H1 (cell line): ENCODE measurements at regions not wholly inside any gene's neighbourhood (a gene's known extent, or its start where the extent isn't known, plus 50 kb on each side); places are given as distances from the start of the nearest gene placed in this dataset.

ENCODE experiments used
- CTCF ChIA-PET: fragments of 300-600 bp; sonication (Branson Sonifier 250); formaldehyde crosslinking; loops from one replicate; lab custom pipeline; 2021; ENCODE audit not compliant: partially characterized antibody; lab: Charles Lee
- POLR2A ChIA-PET: fragments of 300-600 bp; sonication (Branson Sonifier 250); formaldehyde crosslinking; loops from one replicate; lab custom pipeline; 2021; ENCODE audit warnings: inconsistent platforms; ENCODE audit not compliant: partially characterized antibody; lab: Charles Lee
- DNase-seq, 2 experiments: peaks; one replicate each; pipeline versions ENCODE4 v3.0.0 to v3.0.0-alpha.2; 2010 to 2022; ENCODE audit warnings: low spot score in 2 of 2, low read depth in 1 of 2, mixed read lengths in 1 of 2
- FAIRE-seq: peaks from 2 replicates; lab custom pipeline; 2011; peaks lifted over from hg19 to GRCh38; lab: Jason Lieb, UNC
- H2AFZ ChIP-seq: 2 replicates; pipeline ENCODE4 v1.8.1; 2012; ENCODE audit warnings: low read length, inconsistent platforms
- H2AK5ac ChIP-seq: 2 replicates; pipeline ENCODE4 v1.6.1; 2013; ENCODE audit warnings: low read depth, low read length
- H2BK120ac ChIP-seq: replicated peaks from 2 replicates; pipeline ENCODE3; 2013; ENCODE audit warnings: low read depth, low read length, inconsistent platforms
- H2BK12ac ChIP-seq: 2 replicates; pipeline ENCODE4 v1.6.1; 2013; ENCODE audit warnings: low read depth, low read length
- H2BK15ac ChIP-seq: 2 replicates; pipeline ENCODE4 v1.6.1; 2013; ENCODE audit warnings: low read length
- H2BK20ac ChIP-seq: 2 replicates; pipeline ENCODE4 v1.6.1; 2013; ENCODE audit warnings: low read length
- H2BK5ac ChIP-seq: 2 replicates; pipeline ENCODE4 v1.6.1; 2013; ENCODE audit warnings: low read depth, low read length
- H3K14ac ChIP-seq: 2 replicates; pipeline ENCODE4 v1.6.1; 2013; ENCODE audit warnings: inconsistent platforms; ENCODE audit not compliant: insufficient read length
- H3K18ac ChIP-seq: 2 replicates; pipeline ENCODE4 v1.6.1; 2013; ENCODE audit warnings: low read length; ENCODE audit errors: extremely low read depth
- H3K23ac ChIP-seq: 2 replicates; pipeline ENCODE4 v1.6.1; 2013; ENCODE audit warnings: inconsistent platforms; ENCODE audit not compliant: insufficient read length
- H3K23me2 ChIP-seq: 2 replicates; pipeline ENCODE4 v1.6.1; 2013; ENCODE audit warnings: low read depth, low read length
- H3K27ac ChIP-seq: 2 replicates; pipeline ENCODE4 v1.6.1; 2011; ENCODE audit warnings: low read depth, low read length, inconsistent platforms
- H3K27me3 ChIP-seq, 4 experiments: replicated peaks in 1 of 4; 1 replicate in 1 of 4; 2 replicates in 3 of 4; pipeline versions ENCODE4 v1.6.1 to v1.8.1; 2011 to 2013; ENCODE audit warnings: low read length in 3 of 4, mild to moderate bottlenecking in 3 of 4, inconsistent platforms in 2 of 4, mixed read lengths in 2 of 4, moderate library complexity in 1 of 4; ENCODE audit not compliant: control insufficient read depth in 3 of 4, insufficient read depth in 3 of 4; ENCODE audit errors: extremely low read depth in 1 of 4
- H3K36me3 ChIP-seq, 4 experiments: 2 replicates each; pipeline versions ENCODE4 v1.6.1 to v1.8.1; 2011 to 2013; ENCODE audit warnings: mild to moderate bottlenecking in 4 of 4, low read length in 3 of 4, moderate library complexity in 2 of 4, control low read depth in 1 of 4, inconsistent platforms in 1 of 4; ENCODE audit not compliant: insufficient read depth in 4 of 4, control insufficient read depth in 2 of 4
- H3K4ac ChIP-seq: replicated peaks from 2 replicates; pipeline ENCODE3; 2013; ENCODE audit warnings: low read length, low read depth, mixed read lengths, inconsistent platforms; ENCODE audit not compliant: insufficient read length
- H3K4me1 ChIP-seq, 4 experiments: replicated peaks in 1 of 4; 1 replicate in 1 of 4; 2 replicates in 3 of 4; pipeline versions ENCODE4 v1.6.1 to v1.8.1; 2011 to 2013; ENCODE audit warnings: low read length in 3 of 4, inconsistent platforms in 2 of 4, mixed read lengths in 1 of 4; ENCODE audit not compliant: insufficient read depth in 4 of 4, control insufficient read depth in 3 of 4
- H3K4me2 ChIP-seq, 2 experiments: 2 replicates each; pipeline versions ENCODE4 v1.6.1 to v1.8.1; 2011 to 2013; ENCODE audit warnings: low read depth in 2 of 2, low read length in 2 of 2, control low read depth in 1 of 2, inconsistent platforms in 1 of 2, mild to moderate bottlenecking in 1 of 2; ENCODE audit not compliant: insufficient read depth in 1 of 2
- H3K4me3 ChIP-seq, 4 experiments: fragments of 200-600, 300-600 bp in 1 of 4; sonication (generic), shearing (Covaris generic), sonication (Bioruptor Twin) in 1 of 4; 2 replicates each; pipeline versions ENCODE4 v1.5.1 to v1.8.1; 2011 to 2016; ENCODE audit warnings: low read length in 4 of 4, low read depth in 3 of 4, control low read depth in 2 of 4, inconsistent platforms in 2 of 4, mild to moderate bottlenecking in 2 of 4, mixed read lengths in 1 of 4, moderate library complexity in 1 of 4; ENCODE audit not compliant: insufficient read depth in 2 of 4; ENCODE audit errors: extremely low read depth in 1 of 4
- H3K56ac ChIP-seq: replicated peaks from 2 replicates; pipeline ENCODE3; 2013; ENCODE audit warnings: low read depth, mild to moderate bottlenecking, mixed read lengths, low read length, inconsistent platforms; ENCODE audit not compliant: insufficient read length
- H3K79me1 ChIP-seq: 2 replicates; pipeline ENCODE4 v1.6.1; 2013; ENCODE audit warnings: low read depth, low read length, control low read depth
- H3K79me2 ChIP-seq, 2 experiments: 2 replicates each; pipeline versions ENCODE4 v1.6.1 to v1.8.1; 2012 to 2013; ENCODE audit warnings: low read length in 2 of 2, mild to moderate bottlenecking in 2 of 2, inconsistent platforms in 1 of 2; ENCODE audit not compliant: insufficient read depth in 2 of 2, control insufficient read depth in 1 of 2
- H3K9ac ChIP-seq, 4 experiments: replicated peaks in 1 of 4; 1 replicate in 1 of 4; 2 replicates in 3 of 4; pipeline versions ENCODE4 v1.6.1 to v1.8.1; 2011 to 2013; ENCODE audit warnings: low read depth in 3 of 4, low read length in 3 of 4, control low read depth in 2 of 4, mild to moderate bottlenecking in 2 of 4, moderate library complexity in 2 of 4, inconsistent platforms in 1 of 4; ENCODE audit errors: extremely low read depth in 1 of 4
- H3K9me3 ChIP-seq, 2 experiments: 2 replicates each; pipeline versions ENCODE4 v1.6.1 to v1.8.1; 2012 to 2013; ENCODE audit warnings: mild to moderate bottlenecking in 2 of 2, moderate library complexity in 2 of 2, control low read depth in 1 of 2, inconsistent platforms in 1 of 2, low read depth in 1 of 2, low read length in 1 of 2, mixed read lengths in 1 of 2; ENCODE audit not compliant: insufficient read depth in 2 of 2
- H4K20me1 ChIP-seq, 2 experiments: replicated peaks in 1 of 2; 2 replicates each; pipeline versions ENCODE3 to v1.8.1; 2011 to 2013; ENCODE audit warnings: inconsistent platforms in 2 of 2, low read length in 2 of 2, mild to moderate bottlenecking in 1 of 2; ENCODE audit not compliant: insufficient read depth in 2 of 2, control insufficient read depth in 1 of 2
- H4K5ac ChIP-seq: 2 replicates; pipeline ENCODE4 v1.6.1; 2013; ENCODE audit warnings: low read length, low read depth, mixed read lengths, inconsistent platforms; ENCODE audit not compliant: insufficient read length
- H4K8ac ChIP-seq: 2 replicates; pipeline ENCODE4 v1.8.0; 2013; ENCODE audit warnings: mild to moderate bottlenecking, moderate library complexity, low read length, inconsistent platforms; ENCODE audit not compliant: insufficient read depth; ENCODE audit errors: extremely low read depth
- H4K91ac ChIP-seq: replicated peaks from 2 replicates; pipeline ENCODE3; 2013; ENCODE audit warnings: low read length, mixed read lengths, inconsistent platforms; ENCODE audit not compliant: insufficient read length
- BCL11A ChIP-seq, 2 experiments: IDR thresholded peaks; one replicate each; pipeline ENCODE4 v1.6.1; 2011; ENCODE audit warnings: low read depth in 2 of 2, low read length in 2 of 2, mild to moderate bottlenecking in 2 of 2
- CREB1 ChIP-seq: IDR thresholded peaks from 2 replicates; pipeline ENCODE4 v1.6.1; 2012; ENCODE audit warnings: inconsistent platforms
- SRF ChIP-seq: IDR thresholded peaks from 2 replicates; pipeline ENCODE4 v1.6.1; 2011; ENCODE audit warnings: mild to moderate bottlenecking, low read depth, low read length, moderate library complexity
- YY1 ChIP-seq: IDR thresholded peaks from 2 replicates; pipeline ENCODE4 v1.6.1; 2011; ENCODE audit warnings: low read depth, mild to moderate bottlenecking, low read length
- WGBS, 2 experiments: shearing (Covaris generic) in 1 of 2; methylation state at CpG; one replicate each; pipeline versions ENCODE4 v1.1.6 to v1.1.7; 2013 to 2015; ENCODE audit warnings: low lambda C conversion rate in 2 of 2, mixed read lengths in 2 of 2, inconsistent platforms in 1 of 2, low coverage in 1 of 2, missing lambda C conversion rate in 1 of 2; ENCODE audit not compliant: insufficient replicate concordance in 2 of 2, insufficient coverage in 1 of 2, insufficient read length in 1 of 2; ENCODE audit errors: extremely low coverage in 1 of 2, missing lambda C conversion rate in 1 of 2; 5-methylcytosine and 5-hydroxymethylcytosine counted together

DNA sequence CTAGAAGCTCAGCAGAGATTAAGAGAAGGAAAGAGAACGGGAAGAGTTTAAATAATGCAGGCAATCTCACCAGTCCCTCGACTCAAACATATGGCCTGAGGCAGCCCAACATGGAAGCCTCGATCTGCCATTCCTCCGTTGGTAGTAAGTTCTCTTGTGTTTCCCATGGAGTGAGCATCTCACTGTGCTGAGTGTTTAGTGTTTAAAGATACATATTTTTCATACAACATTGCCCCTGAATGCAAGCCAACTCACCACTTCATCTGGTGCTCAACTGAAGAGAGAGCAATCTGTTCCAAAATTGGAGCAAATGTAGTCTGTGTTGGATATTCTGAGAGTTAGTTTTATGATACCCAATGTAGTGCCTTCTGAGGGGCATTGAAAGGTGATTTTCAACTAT lies 171.5 kb upstream of the ATP10B start:
- Histone ChIP-seq H4K91ac (no peak overlapping the region), H2AFZ (no peak overlapping the region), H2BK5ac (no peak overlapping the region), H3K79me2 (no peaks in the 10 kb centered on the region), H3K4me2 (no peak overlapping the region), H4K20me1 (no peaks in the 10 kb centered on the region), H3K4ac (no peak overlapping the region), H3K4me3 (no peak overlapping the region), H2BK15ac (no peak overlapping the region), H3K23ac (no peak overlapping the region), H3K27ac (no peak overlapping the region), H2BK20ac (no peak overlapping the region), H2BK12ac (no peak overlapping the region), H3K23me2 (no peaks in the 10 kb centered on the region; the same call in 1 of the 2 replicates), H3K56ac (no peak overlapping the region), H3K79me1 (no peaks in the 10 kb centered on the region), H2AK5ac (no peak overlapping the region), H3K4me1 (no peaks in the 10 kb centered on the region), H2BK120ac (no peak overlapping the region), H3K27me3 (no peaks in the 10 kb centered on the region), H3K18ac (no peak overlapping the region), H3K9me3 (no peaks in the 10 kb centered on the region), H4K5ac (no peak overlapping the region), H3K9ac (no peak overlapping the region), H4K8ac (no peak overlapping the region), H3K36me3 (no peaks in the 10 kb centered on the region), H3K14ac (no peak overlapping the region)
- DNase-seq = no peak
- 90% methylated on average over 4 of the region's 4 CpGs; no CpG with 5 or more reads in 1 of the 2 experiments for WGBS, 2 experiments
- ChIA-PET CTCF (no interaction called here), POLR2A (no interaction called here)
- no peak for FAIRE-seq
- TF ChIP-seq YY1 = no peak
- TF ChIP-seq BCL11A (IDR thresholded peaks at IDR 0.05; ENCODE audit: low read depth in 2 of 2, low read length in 2 of 2) = no peak
- TF ChIP-seq CREB1 = no peak
- no peak for TF ChIP-seq SRF
